ENCODE measurements at regions not wholly inside any gene's neighbourhood (a gene's known extent, or its start where the extent isn't known, plus 50 kb on each side); places are given as distances from the start of the nearest gene placed in this dataset.
A peak's percentile ranks its signal among the peaks of the same experiment; 100 is the strongest.
"Not testable (repeated sequence)": the region's sequence is repeated elsewhere in the genome, so short reads cannot be mapped to it uniquely, and the experiment has no call there.

DNA sequence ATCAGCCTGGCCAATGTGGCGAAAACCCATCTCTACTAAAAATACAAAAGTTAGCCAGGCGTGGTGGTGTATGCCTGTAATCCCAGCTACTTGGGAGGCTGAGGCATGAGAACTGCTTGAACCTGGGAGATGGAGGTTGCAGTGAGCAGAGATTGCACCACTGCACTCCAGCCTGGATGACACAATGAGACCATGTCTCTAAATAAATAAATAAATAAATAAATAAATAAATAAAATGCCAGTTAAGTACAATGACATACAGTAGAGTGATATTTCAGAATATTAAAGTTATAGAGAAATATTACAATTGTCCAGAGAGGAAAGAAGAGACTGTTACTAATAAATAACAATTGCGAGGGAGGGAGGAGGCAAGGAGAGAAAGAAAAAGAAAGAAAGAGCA lies 199.8 kb upstream of the NREP start:
- DNase-seq; ATAC-seq (ENCODE audit: poor library complexity); intact Hi-C loops (cut with DNase I): not testable (repeated sequence)

DNA sequence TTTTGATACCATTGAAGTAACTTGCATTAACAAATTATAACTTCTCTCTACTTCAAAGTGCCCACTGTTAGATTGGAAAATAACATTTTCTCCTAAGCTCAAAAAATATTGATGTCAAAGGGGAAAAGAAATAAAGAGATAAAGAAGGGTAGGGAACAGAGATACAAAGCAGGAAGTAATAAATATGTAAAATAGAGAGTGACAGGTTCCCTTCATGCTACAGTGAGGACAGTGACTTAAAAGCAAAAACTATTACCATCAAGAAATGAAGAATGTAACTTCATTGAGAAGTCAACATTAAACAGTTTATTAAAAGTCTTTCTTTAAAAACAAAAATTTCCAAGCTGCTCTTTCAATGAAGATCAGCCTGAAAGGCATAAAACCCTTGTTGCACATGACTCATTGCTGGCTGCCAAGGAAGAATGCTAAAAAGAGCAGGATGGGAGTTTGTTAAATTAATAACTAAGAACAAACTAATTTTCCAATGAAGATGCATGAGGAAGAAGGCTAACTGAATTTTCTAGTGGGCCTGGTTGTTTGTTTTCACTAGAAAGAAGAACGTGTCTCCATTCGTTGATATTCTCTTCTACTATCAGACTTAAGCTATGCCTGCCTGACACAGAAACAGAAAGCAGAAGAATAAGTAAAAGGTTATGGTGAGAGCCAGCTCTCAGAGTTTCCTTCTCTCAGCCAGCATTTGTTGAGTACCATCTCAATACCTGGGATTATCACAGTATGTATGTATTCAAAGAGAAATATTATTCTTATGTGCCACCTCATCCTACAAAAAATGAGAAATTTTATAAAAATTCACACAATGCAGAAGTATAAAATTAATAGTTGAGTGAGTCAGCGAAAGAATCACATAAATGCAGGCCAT lies 197.8 kb upstream of the NREP start:
- ATAC-seq (ENCODE audit: poor library complexity) (no peak), DNase-seq (no peak)
- intact Hi-C loops (cut with DNase I) = no loop called here

DNA sequence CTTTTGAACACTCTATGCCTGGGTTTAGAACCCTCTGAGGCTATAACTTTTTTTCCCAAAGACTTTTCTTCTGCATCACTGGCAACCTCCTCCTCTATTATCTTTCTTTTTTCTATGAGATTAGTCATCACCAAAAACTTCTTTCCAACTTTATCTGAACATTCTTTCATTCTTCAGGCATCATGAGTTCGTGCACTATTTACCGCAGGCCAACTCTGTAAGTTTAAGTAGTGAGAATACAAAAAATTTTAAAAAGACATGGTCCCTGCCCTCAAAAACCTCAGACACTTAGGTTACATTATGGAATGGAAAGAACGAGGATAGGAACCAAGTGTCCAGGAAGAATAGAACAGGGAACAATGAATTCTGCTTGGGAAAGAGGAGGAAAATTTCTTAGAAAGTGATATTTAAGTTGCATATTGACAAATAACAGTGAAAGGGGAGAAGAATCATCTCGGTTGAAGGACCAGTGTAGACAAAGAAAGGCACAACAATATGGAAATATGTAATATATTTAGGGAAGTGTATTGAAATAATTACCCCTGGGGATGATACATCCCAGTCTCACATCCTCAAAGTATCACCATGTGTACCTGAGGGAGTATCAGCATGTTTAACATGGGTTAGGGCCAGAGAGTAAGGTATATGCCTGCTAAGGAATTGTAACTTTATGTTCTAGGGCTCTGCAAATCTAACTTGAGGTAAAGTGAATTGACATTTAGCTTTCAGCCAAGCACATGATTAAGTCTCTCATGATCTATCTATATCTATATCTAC lies 196.5 kb upstream of the NREP start:
- DNase-seq (no peak), ATAC-seq (ENCODE audit: poor library complexity) (no peak)
- intact Hi-C loops (cut with DNase I) = no loop called here

DNA sequence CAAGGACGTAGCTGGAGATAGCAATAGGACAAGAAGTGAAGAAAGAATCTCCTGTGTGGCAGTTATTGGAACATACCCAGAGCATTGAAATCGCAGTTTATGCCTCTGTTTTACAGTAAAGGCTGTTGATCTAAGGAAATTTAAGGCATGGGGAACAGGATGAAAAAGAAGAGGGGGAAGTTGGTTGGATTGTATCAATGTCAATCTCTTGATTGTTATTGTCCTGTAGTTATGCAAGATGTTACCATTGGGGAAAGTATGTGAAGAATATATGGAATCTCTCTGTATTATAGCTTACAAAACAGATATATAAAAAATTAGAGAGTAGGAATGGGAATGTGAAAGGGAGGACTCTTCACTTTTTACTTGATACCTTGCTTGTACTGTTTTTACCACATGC lies 195.6 kb upstream of the NREP start:
- intact Hi-C loops (cut with DNase I) = no loop called here
- no peak for DNase-seq
- no peak for ATAC-seq (ENCODE audit: poor library complexity)

DNA sequence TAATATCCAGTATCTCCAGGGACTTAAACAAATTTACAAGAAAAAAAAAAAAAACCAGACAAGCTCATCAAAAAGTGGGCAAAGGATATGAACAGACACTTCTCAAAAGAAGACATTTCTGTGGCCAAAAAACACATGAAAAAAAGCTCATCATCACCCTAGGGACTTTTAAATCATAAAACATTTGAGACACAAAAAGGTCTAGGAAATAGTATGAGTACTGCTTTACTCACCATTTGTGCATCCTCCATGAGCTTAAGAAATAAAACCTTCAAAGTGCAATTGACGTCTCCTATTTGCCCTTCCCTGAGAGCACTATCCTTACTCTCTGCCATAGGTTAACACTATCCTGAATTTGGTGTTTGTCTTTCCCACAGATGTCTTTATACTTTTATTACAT lies 193.7 kb upstream of the NREP start:
- DNase-seq (no peak), ATAC-seq (ENCODE audit: poor library complexity) (no peak)
- intact Hi-C loops (cut with DNase I) = no loop called here

DNA sequence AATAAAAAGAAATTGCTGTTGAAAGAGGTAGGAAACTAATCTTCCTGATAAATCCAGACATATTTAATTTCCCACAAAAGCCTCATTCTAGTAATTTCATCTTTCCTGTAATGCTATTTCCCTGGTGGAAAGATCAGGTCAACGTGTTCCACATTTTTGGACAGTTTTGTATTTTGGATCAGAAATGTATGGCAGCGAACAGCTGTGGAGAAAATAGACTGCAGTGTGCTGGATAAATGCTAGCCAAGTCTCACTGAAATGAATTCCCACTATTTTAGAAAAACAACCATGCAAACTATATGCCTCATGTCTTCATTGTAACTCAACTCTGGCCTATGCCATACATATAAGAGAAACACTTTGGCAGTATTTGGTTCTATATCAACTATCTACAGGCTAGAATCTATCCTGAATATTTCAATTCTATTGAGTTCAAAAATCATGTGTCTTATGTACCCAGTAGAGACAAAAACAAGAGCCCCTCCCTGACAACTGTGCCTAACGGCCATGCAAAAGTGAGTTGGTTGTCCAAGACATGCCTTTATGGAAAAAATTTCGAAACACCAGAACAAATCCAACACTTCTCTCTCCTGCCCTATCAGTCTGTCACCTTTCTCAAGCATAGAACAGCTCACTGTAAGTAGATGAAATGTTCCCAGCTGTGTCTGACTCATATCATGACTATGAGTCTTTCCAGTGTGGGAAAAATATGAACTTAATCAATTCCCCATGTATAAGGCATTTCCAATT lies 191.3 kb upstream of the NREP start:
- no peak for DNase-seq
- intact Hi-C loops (cut with DNase I) = no loop called here
- peak; percentile 78 for ATAC-seq (ENCODE audit: poor library complexity)

DNA sequence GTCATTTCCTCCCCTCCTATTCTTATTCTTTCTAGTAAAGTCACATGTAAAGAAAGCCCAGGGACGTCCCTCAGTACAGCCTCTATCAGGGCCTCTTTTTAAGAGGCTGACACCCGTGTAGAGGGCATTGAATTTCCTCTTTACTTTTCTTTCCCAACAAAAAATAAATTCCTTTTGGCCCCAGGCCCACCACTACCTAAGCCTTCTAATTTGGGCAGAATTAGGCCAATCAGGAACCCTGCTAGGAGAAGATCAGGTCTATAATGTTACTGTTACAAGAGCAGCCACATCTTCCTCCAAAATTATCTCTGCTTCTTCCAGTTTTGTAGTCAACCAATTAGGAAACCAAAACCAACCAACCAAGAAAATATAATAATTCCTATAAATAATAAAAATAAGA lies 189.6 kb upstream of the NREP start:
- no peak for ATAC-seq (ENCODE audit: poor library complexity)
- no peak for DNase-seq
- intact Hi-C loops (cut with DNase I) = no loop called here

DNA sequence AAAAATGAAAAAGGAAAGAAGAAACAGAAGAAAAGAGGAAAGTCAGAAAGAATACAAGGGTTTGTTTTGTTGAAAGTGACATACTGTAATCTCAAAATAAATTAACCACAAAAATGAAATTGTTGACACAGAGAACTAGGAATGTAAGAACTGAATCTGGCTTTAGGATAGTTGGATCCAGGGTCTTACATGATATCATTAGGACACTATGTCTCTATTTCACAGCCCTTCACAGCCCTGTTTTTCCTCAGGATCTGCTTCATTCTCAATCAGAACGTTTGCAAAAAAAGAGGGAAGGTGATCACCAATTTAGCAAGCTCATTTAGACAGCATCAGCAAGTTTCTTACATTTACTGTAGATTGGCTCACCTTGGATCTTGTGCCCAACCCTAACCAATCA lies 188.5 kb upstream of the NREP start:
- intact Hi-C loops (cut with DNase I) = no loop called here
- ATAC-seq (ENCODE audit: poor library complexity) = no peak
- DNase-seq = no peak

DNA sequence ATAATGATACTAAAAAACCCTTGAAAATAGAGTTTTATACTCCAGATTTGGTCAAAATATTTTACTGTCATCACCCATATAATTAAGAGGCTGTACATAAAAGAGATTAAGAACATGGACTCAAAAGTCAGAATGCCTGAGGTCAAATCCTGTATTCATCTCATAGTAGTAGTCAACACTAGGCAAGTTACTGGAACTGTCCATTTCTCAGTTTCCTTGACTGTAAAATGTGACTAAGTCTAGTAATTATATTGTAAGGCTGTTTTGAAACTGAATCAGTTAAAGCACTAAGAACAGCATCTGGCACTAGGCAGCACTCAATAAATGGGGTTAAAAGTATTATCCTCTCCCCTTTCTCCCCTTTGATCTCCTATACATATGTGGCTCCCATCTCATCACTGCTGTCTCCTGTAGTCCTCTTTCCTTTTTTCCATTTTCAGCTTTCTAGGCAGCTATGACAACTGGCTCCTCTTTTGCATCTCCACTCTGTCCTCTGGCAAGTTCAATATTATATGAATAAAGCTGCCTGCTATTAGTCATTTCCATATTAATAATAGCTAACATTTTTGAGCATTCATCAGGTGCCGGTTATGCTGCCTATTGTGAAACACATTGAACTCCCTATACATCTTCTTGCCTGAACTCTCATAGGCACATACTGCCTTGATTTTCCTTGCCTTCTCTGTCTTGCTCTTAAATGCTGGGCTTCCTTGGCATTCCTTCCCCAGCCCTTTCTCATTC lies 185.8 kb upstream of the NREP start:
- DNase-seq = no peak
- intact Hi-C loops (cut with DNase I) = no loop called here
- ATAC-seq (ENCODE audit: poor library complexity) = no peak

DNA sequence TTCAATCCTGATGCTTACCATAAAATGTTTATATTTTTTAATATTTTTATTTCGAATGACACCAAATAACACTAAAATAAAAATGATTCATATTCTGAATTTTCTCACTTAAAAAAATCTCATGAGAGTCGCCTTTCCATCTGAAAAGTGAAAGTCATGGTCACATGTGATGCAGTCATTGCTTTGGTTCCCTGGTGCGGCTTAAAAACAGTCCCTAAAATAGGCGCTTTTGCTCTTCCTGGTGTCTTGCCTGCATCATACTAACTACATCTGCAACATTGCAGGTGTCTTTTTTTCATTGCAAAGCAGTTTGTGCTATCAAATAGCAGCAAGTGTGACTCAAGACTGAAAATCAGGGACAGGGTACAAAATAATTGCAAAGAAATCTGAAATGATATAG lies 185.2 kb upstream of the NREP start:
- intact Hi-C loops (cut with DNase I) = no loop called here
- ATAC-seq (ENCODE audit: poor library complexity) = no peak
- no peak for DNase-seq

DNA sequence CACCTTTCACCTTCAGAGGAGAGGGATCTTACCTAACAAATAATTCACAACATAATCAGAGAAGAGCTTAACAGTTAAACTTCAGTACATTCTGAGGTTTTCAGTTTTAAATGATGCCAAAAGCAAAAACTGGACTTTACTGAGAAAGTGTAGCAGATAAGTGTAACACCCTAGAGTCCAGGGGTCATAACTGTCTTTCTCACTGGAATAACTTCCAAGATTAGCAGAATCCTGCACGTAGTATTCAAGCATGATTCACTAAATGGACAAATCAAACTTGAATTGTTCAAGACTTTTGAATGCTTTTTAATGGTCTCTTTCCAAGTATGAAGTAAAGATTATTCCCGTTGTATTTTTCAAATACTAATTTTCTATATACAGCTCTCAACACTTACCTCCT lies 180.1 kb upstream of the NREP start:
- ATAC-seq (ENCODE audit: poor library complexity) (no peak), DNase-seq (no peak)
- intact Hi-C loops (cut with DNase I) = no loop called here

DNA sequence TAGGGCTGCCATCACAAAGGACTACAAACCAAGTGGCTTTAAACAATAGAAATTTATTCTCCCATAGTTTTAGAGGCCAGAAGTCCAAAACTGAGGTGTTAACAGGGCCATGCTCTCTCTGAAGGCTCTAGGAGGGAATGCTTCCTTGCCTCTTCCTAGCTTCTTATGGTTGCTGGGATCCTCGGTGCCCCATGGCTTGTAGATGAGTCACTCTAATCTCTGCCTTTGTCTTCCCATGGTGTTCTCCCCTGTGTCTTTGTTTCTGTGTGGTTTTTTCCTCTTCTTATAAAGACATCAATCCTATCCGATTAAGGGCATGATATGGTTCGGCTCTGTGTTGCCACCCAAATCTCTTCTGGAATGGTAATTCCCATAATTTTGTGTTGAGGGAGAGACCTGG lies 178.8 kb upstream of the NREP start:
- intact Hi-C loops (cut with DNase I) = no loop called here
- ATAC-seq (ENCODE audit: poor library complexity) = no peak
- DNase-seq = no peak

DNA sequence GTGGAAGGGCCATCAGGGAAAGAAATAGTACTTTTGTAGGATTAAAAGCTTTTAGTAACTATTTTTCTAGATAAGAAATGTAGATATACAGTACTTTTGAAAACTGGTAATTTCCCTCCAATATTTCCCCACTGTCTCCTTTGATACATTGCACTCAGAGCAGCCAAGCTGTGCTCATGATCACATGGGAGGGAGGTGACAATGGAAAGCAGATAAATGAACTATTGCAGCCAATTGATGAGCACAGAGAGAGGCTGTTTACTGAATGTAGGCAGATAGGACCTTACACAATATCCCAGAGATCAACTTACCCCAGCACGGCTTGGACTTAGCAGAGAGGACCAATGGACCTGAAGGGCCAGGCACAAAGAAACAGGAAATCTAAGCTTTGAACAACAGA lies 178.0 kb upstream of the NREP start:
- intact Hi-C loops (cut with DNase I) = no loop called here
- no peak for ATAC-seq (ENCODE audit: poor library complexity)
- DNase-seq = no peak

DNA sequence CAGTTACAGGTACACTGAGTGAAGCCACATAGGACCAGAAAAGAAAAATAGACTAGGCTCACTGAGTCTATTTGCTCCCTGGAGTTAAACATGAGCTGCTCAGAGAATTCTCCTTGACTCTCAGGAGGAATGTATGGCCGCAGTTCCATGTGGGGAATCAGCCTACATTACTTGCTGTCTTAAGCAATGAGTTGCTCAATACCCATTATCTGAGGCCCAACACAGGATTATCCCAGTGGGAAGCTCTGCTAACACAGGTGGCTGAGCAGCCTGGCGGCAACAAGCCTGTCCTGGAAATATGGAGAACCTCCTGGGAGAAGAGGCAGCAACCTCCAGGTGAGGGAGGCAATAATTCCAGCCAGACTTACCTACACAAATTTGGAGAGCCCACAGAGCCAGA lies 177.5 kb upstream of the NREP start:
- DNase-seq = no peak
- ATAC-seq (ENCODE audit: poor library complexity) = no peak
- intact Hi-C loops (cut with DNase I) = no loop called here

DNA sequence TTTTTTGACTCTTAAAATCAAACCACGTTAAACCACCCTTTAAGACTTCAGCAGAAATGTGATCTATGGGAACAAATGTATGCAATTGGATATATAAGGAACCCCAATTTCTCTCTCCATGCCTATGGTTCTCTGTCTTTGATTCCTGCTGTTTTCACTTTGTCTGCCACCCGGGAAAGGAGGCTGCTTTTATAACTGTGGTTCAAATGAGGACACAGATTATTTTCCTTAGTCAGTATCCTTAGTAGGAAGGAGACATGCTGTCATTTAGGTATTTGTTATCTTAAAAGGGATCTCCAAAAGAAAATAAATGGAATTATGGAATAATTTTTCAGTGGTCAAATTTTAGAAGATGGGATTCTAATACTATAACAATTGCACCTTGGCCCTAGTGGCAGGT lies 176.1 kb upstream of the NREP start:
- ATAC-seq (ENCODE audit: poor library complexity) = no peak
- intact Hi-C loops (cut with DNase I) = no loop called here
- DNase-seq = no peak

DNA sequence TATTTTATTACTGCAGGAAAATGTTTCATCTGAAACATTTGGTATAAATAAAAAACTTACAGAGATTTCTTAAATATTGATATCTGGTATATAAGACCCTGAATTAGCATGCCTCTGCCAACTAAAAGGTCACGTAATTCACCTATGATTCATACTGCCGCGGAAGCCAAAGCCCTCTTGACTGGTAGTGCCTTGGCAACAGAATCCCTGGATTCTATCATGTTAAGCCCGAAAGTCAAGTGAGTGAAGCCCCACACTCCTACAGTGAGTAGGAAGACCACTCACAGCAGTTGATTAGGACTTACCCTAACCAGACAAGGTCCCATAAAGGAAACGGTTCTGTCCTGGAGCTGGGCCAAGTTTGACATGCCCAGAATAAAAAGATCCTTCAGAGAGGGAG lies 175.6 kb upstream of the NREP start:
- intact Hi-C loops (cut with DNase I) = no loop called here
- ATAC-seq (ENCODE audit: poor library complexity) (peak; percentile 77), DNase-seq (no peak)

DNA sequence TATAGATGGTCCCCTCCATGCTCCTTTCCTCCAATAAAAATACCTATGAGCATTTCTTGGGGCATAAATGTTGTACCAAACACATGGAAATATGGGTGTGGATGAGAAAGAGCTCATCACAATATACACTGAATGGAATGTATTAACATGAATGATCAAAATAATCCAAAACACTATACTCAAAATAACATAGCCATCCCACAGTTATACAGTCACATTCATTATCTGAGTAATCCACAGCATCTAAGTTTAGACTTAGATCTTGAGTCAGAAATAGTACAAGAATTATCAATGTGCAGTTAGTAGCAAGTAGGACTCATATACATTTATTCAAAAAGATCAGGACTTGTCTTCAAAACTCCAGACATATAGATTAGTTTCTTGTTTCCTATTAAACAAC lies 175.2 kb upstream of the NREP start:
- ATAC-seq (ENCODE audit: poor library complexity) = no peak
- intact Hi-C loops (cut with DNase I) = no loop called here
- no peak for DNase-seq

DNA sequence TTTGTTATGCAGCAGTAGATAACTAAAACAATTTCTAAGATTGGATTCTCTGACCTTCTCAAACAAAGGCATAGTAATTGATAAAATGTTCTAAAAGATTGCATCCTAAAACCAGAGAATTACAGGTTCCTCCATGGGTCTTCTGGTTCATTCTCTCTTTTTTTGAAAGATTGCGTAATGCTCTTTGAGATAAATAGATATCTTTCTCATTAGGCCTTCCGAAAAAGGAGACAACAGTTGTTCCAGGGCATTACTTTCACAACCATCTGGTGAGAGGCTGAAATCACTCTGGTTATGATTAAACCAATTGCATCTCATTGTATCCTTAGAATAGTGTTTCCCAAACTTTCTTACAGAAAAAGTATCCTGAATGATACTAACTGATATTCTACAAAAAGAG lies 174.7 kb upstream of the NREP start:
- DNase-seq (no peak), ATAC-seq (ENCODE audit: poor library complexity) (no peak)
- intact Hi-C loops (cut with DNase I) = no loop called here

DNA sequence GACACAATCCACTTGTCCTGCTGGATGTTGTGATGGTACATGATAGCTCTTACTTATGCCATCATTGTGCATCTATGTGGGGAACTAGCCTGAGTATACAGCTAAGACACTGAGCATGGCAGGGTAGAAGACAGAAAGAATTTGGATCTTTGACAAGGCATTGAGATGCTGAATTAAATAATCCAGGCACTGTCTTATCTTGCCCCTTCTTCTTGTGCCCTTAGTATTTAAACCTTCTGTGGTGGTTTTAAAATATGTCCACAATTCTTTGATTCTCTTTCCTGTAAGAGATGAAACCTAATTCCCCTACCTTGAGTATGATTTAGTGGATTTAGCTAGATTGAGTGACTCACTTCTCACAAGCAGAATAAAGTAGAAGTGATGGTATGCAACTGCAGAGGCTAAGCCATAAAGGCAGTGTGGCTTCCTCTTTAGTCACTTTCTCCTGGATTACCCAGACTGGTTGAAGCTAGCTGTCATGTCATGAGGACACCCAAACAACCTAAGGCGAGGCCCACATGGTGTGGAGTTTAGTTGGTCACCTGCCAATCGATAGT lies 174.0 kb upstream of the NREP start:
- no peak for ATAC-seq (ENCODE audit: poor library complexity)
- intact Hi-C loops (cut with DNase I) = no loop called here
- no peak for DNase-seq

Data from Right ventricle myocardium superior (tissue), 1 donor.